Endodermal cell (in vitro differentiated cells): ENCODE measurements at regions not wholly inside any gene's neighbourhood (a gene's known extent, or its start where the extent isn't known, plus 50 kb on each side); places are given as distances from the start of the nearest gene placed in this dataset.

ENCODE experiments used
- DNase-seq: peaks from one replicate; pipeline ENCODE4 v3.0.0-alpha.2; 2017
- H3K27ac ChIP-seq: 2 replicates; pipeline ENCODE4 v1.5.1; 2013; ENCODE audit warnings: mild to moderate bottlenecking, low read depth, low read length, moderate library complexity
- H3K27me3 ChIP-seq: 2 replicates; pipeline ENCODE4 v1.6.1; 2013; ENCODE audit warnings: mild to moderate bottlenecking, low read length, moderate library complexity; ENCODE audit not compliant: insufficient read depth, control insufficient read depth, poor library complexity, severe bottlenecking
- H3K36me3 ChIP-seq: 2 replicates; pipeline ENCODE4 v1.7.0; 2013; ENCODE audit warnings: mild to moderate bottlenecking, low read length, moderate library complexity; ENCODE audit not compliant: control insufficient read depth, insufficient read depth
- H3K4me1 ChIP-seq: one replicate; pipeline ENCODE4 v1.7.0; 2013; ENCODE audit warnings: low read length; ENCODE audit not compliant: control insufficient read depth, insufficient read depth
- H3K4me3 ChIP-seq: 2 replicates; pipeline ENCODE4 v1.5.1; 2013; ENCODE audit warnings: mild to moderate bottlenecking, low read length, moderate library complexity
- H3K9ac ChIP-seq: 2 replicates; pipeline ENCODE4 v1.6.1; 2013; ENCODE audit warnings: mild to moderate bottlenecking, low read length, moderate library complexity; ENCODE audit not compliant: poor library complexity, severe bottlenecking; ENCODE audit errors: extremely low read depth
- H3K9me3 ChIP-seq: 2 replicates; pipeline ENCODE4 v1.6.1; 2013; ENCODE audit warnings: mild to moderate bottlenecking, low read length, moderate library complexity; ENCODE audit not compliant: control insufficient read depth
- H3K27ac Mint-ChIP-seq: 2 replicates; pipeline ENCODE4 v1.8.0; 2020; ENCODE audit warnings: mixed read lengths
- H3K27me3 Mint-ChIP-seq: 2 replicates; pipeline ENCODE4 v1.8.0; 2021; ENCODE audit warnings: mild to moderate bottlenecking, mixed read lengths; ENCODE audit not compliant: insufficient read depth
- H3K36me3 Mint-ChIP-seq: 2 replicates; pipeline ENCODE4 v1.8.0; 2020; ENCODE audit warnings: low read depth, mixed read lengths
- H3K4me1 Mint-ChIP-seq: 2 replicates; pipeline ENCODE4 v1.8.0; 2020; ENCODE audit warnings: mixed read lengths
- H3K4me3 Mint-ChIP-seq: 2 replicates; pipeline ENCODE4 v1.8.0; 2020; ENCODE audit warnings: mild to moderate bottlenecking, moderate library complexity, mixed read lengths
- H3K9me3 Mint-ChIP-seq: 2 replicates; pipeline ENCODE4 v1.8.0; 2020; ENCODE audit warnings: mild to moderate bottlenecking, mixed read lengths
- WGBS, 2 experiments: methylation state at CpG; one replicate each; pipeline versions ENCODE4 v1.1.5 to v1.1.7; 2013; ENCODE audit warnings: missing lambda C conversion rate in 2 of 2, mixed read lengths in 1 of 2; ENCODE audit not compliant: insufficient coverage in 1 of 2, insufficient read length in 1 of 2; 5-methylcytosine and 5-hydroxymethylcytosine counted together
- TF ChIP-seq, protein P1 (sequence below): fragments of 200-600 bp; sonication (generic); conservative IDR thresholded peaks from 2 replicates; pipeline ENCODE4 v1.5.0; 2021; ENCODE audit warnings: antibody characterized with exemption, mild to moderate bottlenecking

GRCh38 chr5:121086671-121087070, 622.6 kb downstream of the PRR16 start:
- TF ChIP-seq, protein P1, sequence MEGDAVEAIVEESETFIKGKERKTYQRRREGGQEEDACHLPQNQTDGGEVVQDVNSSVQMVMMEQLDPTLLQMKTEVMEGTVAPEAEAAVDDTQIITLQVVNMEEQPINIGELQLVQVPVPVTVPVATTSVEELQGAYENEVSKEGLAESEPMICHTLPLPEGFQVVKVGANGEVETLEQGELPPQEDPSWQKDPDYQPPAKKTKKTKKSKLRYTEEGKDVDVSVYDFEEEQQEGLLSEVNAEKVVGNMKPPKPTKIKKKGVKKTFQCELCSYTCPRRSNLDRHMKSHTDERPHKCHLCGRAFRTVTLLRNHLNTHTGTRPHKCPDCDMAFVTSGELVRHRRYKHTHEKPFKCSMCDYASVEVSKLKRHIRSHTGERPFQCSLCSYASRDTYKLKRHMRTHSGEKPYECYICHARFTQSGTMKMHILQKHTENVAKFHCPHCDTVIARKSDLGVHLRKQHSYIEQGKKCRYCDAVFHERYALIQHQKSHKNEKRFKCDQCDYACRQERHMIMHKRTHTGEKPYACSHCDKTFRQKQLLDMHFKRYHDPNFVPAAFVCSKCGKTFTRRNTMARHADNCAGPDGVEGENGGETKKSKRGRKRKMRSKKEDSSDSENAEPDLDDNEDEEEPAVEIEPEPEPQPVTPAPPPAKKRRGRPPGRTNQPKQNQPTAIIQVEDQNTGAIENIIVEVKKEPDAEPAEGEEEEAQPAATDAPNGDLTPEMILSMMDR: no peak
- no peak overlapping the region for H3K4me3 Mint-ChIP-seq
- H3K27ac ChIP-seq: no peak overlapping the region
- no peak for DNase-seq
- no peak overlapping the region for H3K9ac ChIP-seq
- peaks cover 13% of the 10 kb centered on the region for H3K9me3 ChIP-seq
- H3K4me3 ChIP-seq: no peak overlapping the region
- H3K4me1 ChIP-seq: no peaks in the 10 kb centered on the region
- H3K4me1 Mint-ChIP-seq: no peaks in the 10 kb centered on the region
- 89 to 100% methylated on average over 1 of the region's 2 CpGs for WGBS, 2 experiments
- H3K36me3 Mint-ChIP-seq: no peaks in the 10 kb centered on the region
- no peaks in the 10 kb centered on the region for H3K27me3 ChIP-seq
- H3K27ac Mint-ChIP-seq: no peak overlapping the region
- H3K27me3 Mint-ChIP-seq: no peaks in the 10 kb centered on the region
- H3K36me3 ChIP-seq: no peaks in the 10 kb centered on the region
- peaks cover 2% of the 10 kb centered on the region for H3K9me3 Mint-ChIP-seq

DNA sequence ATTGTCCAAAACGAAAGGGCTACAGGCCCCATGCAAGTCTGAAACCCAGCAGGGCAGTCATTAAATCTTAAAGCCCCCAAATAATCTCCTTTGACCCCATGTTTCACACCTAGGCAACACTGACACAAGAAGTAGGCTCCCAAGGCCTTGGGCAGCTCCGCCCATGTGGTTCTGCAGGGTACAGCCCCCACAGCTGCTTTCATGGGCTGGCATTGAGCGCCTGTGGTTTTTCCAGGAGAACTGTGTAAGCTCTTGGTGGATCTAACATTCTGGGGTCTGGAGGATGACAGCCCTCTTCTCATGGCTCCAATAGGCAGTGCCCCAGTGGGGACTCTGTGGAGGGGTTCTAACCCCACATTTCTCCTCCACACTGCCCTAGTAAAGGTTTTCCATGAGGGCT, 623.5 kb downstream of the PRR16 start:
- no peaks in the 10 kb centered on the region for H3K4me1 Mint-ChIP-seq
- Histone ChIP-seq H3K27ac (no peak overlapping the region), H3K4me1 (no peaks in the 10 kb centered on the region), H3K4me3 (no peak overlapping the region), H3K36me3 (no peaks in the 10 kb centered on the region), H3K9ac (no peak overlapping the region), H3K9me3 (peaks cover 13% of the 10 kb centered on the region), H3K27me3 (no peaks in the 10 kb centered on the region)
- no peak overlapping the region for H3K4me3 Mint-ChIP-seq
- no peak for DNase-seq
- 91% methylated on average over 3 of the region's 3 CpGs; no CpG with 5 or more reads in 1 of the 2 experiments for WGBS, 2 experiments
- no peak overlapping the region for H3K27ac Mint-ChIP-seq
- H3K27me3 Mint-ChIP-seq: no peaks in the 10 kb centered on the region
- TF ChIP-seq, protein P1: no peak
- H3K9me3 Mint-ChIP-seq: peaks cover 2% of the 10 kb centered on the region
- H3K36me3 Mint-ChIP-seq: no peaks in the 10 kb centered on the region

DNA sequence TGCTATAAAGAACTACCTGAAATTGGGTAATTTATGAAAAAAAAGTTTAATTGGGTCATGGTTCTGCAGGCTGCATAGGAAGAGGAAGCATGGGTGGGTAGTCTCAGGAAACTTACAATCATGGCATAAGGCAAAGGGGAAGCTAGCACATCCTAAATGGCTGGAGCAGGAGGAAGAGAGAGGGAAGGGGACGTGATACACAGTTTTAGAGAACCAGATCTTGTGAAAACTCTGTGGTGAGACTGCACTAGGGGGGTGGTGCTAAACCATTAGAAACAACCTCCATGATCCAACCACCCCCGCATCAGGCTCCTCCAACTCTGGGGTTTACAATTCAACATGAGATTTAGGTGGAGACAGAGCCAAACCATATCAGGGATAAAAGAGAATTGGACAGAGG, 624.2 kb downstream of the PRR16 start:
- 93% methylated on average over 2 of the region's 2 CpGs; no CpG with 5 or more reads in 1 of the 2 experiments for WGBS, 2 experiments
- Mint-ChIP-seq H3K27me3 (no peaks in the 10 kb centered on the region), H3K9me3 (peaks cover 2% of the 10 kb centered on the region), H3K27ac (no peak overlapping the region), H3K36me3 (no peaks in the 10 kb centered on the region), H3K4me1 (no peaks in the 10 kb centered on the region), H3K4me3 (no peak overlapping the region)
- Histone ChIP-seq H3K36me3 (no peaks in the 10 kb centered on the region), H3K27me3 (no peaks in the 10 kb centered on the region), H3K4me1 (no peaks in the 10 kb centered on the region), H3K9me3 (peaks cover 13% of the 10 kb centered on the region), H3K4me3 (no peak overlapping the region), H3K9ac (no peak overlapping the region), H3K27ac (no peak overlapping the region)
- TF ChIP-seq, protein P1: no peak
- no peak for DNase-seq
